NCI-H1417 treated with DMSO at 0.1 percent for 48 hours (cell line): ENCODE measurements at regions not wholly inside any gene's neighbourhood (a gene's known extent, or its start where the extent isn't known, plus 50 kb on each side); places are given as distances from the start of the nearest gene placed in this dataset.

Experiments used
- DNase-seq: peaks from one replicate; lab custom pipeline; 2025; lab: John Stamatoyannopoulos, UW

DNA sequence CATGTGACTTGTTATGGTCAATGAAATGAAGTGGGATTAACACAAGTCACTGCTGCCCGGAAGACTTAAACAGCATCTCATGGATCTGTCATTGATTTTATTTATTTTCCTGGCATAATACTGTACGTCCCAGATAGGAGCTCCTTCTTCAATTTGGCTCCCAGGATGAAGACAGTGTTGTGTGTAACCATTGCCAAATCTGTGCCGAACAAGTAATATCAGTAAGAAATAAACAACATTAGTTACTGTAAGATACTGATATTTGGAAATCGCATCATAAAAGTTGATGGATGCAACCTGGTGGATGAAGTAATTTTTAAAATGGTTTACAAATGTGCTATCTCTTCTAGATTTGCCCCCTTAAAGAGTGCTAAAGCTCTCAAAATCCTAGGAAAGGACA lies 419.0 kb upstream of the MMADHC start:
- DNase-seq = no peak

DNA sequence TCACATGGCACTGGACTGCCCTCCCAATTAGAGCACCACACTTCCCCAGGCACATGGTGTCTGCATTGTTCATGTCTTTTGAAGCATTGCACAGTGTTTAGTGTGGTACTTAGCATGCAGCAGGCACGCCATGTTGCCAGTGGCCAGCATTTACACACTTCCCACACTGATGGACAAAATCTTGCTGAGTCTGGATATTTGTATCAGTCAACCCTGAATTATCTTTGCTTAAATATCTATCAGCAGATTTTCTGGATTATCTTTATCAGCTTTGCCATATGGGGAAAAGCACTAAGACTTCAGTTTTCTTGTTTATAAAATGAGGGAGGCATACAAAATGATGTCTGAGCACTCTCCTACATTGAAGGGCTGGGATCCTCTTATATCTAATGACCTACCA lies 416.0 kb upstream of the MMADHC start:
- DNase-seq = no peak

DNA sequence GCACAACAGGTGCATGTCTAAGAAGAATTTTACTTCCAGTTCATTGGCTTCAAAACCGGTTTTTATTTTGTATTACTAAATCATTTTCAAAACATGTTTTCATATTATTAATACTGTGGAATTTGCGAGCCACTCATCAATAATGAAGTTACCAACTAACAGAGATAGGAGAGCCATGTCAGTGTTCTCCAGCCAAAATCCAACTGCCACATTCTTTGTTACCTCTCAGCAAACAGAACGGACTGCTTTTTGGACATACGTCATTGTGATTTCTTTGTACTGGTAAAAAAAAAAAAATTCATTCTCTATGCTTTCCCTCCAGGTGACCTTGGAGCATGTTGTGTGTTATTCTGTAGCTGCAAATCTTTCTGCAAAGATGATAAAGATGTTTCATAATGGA lies 414.2 kb upstream of the MMADHC start:
- no peak for DNase-seq

DNA sequence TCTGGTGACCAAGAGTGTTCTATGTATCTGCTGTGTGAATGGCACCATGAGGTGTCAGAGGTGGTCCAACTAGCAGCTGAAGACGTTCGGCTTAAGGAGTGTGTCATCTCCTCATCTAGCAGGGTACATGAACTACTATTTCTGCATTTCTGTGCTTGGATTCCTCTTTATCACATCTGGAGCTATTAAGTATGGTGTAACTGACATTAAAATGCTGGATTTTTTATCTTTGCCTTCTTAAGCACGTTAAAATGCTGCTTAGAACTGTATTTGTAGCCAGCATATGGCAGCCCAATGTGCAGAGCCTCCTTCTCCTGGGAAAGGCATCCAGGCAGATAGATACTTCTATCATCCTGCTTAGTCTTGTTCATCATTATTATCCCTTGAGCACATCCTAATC lies 409.3 kb upstream of the MMADHC start:
- DNase-seq = no peak

DNA sequence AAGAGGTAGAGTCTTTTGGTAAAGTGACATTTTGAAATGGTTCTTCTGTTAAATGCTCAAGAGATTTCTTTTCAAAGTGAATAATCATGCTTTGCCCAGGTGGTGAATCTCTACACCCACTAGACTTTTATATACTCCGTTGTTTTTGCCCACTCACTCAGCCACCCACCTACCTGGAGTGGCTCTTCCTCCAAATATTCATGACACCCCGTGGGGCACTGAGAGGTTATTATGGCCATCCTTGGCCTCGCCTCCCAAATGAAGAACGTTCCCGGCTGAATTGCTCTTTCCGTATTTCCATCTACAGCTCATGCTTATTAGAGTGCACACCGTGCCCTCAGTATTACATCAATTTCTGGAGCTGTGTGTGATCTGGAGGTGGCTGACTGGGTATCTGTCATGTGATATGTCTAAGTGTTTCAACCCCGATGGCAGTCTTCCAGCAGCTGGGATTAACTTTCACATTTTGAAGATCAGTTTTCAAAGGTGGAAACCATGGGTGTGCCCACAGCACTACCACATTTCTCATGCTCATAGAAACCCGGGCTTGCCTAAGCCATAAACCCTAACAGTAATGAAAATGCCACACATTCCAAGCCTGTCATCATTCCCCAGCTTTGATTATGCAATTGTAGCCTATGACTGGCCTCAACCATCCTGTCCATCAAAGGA lies 406.6 kb upstream of the MMADHC start:
- DNase-seq = no peak

DNA sequence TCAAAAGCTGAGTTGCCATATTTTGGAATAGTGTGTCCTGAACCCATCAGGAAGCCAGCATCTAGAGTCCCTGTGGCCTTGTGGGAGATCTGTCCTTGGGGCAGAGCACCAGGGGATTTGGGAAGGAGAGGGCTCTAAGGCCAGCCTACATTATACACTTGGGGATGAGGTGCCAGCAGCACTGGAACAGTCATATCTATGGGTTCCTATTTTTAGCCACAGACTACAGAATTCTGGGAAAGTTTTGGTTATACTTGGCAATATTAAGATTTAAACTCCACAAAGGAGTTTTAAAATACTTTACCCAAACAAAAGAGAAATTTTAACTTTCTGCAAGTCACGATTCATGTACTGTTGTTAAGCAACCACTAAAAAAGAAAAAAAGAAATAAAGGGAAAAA lies 405.7 kb upstream of the MMADHC start:
- no peak for DNase-seq

DNA sequence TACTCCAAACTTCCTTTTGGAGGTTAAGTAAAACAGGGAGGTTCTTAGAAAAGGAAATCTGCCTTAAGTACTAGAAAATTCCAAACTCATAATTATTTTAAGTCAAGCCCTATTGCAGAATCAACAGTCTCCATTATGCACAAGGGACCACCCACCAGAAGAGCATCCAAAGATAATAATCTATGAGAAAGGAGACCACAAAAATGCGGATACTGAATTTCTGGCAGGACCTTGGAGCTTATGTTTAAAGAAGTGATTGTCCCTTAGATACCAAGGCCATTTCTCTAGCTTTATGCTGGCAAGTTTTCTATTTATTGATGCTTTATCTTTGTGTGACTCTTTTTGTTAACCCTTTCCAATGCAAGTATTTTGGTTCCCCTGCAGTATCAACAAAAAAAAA lies 404.0 kb upstream of the MMADHC start:
- DNase-seq = no peak

DNA sequence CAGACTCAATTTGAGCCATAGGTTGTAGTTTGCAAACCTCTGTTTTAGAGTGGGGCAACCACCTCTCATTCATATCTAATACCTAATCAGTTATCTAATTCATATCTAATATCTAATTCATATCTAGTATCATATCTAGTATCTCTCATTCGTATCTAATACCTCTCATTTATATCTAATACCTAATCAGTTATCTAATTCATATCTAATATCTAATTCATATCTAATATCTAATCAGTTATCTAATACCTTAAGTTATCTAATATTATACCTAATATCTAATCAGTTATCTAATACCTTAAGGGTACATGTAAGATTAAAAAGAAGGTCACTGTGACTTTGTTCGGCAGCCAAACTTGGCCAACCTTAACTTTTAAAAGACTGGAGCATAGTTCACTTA lies 403.4 kb upstream of the MMADHC start:
- DNase-seq = no peak

DNA sequence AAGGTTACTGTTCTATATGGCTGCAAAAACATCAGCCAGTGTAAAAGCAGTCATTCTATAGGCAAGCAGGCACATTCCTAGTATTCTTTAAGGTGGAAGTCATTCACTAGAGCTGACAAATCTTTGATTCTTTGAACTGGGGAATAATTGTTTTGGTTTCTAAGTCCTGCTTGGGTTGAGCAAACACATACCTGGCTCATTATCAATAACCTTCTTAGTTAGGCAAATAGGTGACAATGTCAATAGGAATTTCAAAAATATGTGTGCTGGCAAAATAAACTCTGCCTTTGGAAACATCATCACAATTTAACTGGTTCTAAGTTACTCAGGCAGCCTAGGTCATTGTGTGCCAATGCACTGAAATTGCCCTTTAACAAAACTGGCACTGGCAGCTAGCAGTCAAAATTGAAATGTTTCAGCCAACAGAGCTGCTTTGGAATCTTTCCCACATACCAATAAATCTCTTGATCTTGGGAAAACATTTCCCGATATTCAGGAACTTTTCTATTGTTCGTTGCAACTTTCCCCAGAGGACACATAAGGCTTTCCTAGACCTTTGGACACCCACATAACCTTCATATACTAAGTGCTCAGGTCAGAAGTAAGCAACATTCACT lies 402.0 kb upstream of the MMADHC start:
- no peak for DNase-seq

DNA sequence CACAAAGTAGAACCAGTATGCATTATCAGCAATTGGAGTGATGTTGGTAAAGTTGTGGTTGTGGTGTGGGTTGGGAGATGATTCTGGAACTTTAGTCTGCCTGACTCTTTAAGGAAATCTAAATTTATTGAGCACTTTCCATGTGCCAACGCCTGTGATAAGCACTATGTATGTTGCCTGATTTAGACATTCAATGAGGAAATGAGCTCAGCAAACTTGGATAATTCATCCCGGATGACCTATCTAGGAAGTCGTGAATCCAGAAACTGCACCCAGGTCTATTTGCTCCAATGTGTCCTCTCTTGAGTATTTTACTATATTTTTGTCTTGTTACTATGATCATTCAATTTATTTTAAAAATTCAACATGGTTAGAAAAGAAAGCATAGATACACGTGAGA lies 400.8 kb upstream of the MMADHC start:
- no peak for DNase-seq

DNA sequence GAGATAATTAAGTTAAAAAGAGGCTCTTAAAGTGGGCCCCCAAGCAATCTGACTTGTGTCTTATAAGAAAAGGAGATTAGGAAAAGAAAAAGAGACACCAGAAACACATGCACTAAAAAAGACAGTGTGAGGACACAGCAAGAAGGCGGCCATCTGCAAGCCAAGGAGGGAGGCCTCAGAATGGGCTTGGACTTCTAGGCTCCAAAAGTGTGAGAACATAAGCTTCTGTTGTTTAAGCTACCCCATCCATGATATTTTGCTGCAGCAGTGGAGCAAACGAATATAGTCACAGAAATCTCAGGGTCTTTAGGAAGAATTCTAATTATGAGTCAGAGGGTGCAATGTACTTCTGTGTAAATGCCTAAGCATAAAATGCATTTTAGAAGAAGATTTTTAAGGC lies 399.3 kb upstream of the MMADHC start:
- no peak for DNase-seq

DNA sequence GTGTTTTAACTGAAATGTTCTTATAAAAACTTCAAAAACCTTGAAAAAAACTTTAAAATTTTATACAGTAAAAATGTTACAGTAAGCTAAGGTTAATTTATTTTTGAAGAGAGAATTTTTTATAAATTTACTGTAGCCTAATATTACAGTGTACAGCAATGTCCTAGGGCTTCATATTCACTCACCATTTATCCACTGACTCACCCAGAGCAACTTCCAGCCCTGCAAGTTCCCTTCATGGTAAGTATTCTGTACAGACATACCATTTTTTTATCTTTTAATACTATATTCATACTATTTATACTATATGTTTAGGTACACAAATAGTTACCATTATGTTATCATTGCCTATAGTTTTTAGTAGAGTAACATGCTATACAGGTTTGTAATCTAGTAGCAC lies 396.7 kb upstream of the MMADHC start:
- DNase-seq = no peak

DNA sequence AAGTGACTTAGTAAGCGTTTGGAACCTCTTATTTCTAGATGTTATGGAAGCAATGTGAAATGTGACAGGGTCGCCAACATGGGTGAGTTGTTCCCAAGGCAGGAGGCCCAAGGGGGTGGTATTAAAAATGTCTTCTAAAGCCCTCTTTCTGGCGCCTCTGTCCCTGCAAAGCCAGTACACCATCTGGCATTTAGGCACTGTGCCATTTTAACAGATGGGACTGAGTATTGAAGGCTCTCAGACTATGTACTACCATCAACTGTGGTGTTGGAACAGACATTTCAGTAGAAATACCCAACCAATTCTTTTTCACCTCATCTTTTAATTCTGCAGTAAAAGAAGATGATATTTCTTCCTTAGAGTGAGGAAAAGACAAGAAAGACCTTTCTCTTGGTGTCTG lies 384.5 kb upstream of the MMADHC start:
- DNase-seq = no peak

DNA sequence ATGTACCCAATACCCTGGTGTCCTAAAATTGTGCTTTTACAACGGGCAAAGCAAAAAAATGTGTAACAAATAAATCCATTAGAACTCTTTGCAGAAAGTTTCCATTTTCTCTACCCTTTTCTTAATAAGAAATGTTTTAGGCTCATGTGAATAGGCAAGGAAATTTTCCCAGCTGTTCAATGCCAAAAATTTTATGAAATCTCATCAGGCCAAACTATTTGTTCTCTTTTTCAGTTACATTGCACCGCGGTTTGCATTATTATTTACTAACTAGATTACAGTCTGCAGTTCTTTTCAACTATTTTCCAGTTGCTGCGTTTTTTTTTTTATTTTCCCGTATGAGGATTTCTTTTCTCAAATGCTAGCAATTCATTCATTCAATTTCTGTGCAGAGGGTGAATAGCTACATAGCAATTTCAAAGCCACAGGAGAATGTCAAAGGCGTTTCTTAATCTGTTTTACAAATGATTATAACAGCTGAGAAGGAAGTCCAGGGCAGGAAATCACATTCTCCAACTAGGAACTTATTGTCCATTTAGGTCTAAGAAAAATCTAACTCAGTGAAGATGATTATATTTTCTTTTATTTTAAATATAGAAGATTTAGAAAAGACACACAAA lies 367.5 kb upstream of the MMADHC start:
- no peak for DNase-seq

DNA sequence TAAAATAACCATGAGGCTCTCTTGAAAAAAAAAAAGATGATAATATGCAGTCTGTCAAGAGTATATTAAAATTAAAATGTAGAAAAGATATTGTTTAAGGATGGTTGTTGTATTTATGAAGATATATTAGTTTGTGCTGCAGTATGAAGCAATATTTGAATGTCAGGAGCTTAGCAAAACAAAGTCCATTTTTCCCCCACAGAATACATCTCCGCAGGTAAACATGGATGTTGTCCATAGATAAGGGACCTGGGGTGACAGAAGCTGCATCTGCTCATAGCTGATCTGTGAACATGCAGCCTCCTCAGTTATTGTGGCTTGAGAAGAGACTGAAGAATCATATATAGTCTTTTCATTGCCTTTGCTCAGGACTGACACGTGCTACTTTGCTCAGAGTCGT lies 366.1 kb upstream of the MMADHC start:
- no peak for DNase-seq

DNA sequence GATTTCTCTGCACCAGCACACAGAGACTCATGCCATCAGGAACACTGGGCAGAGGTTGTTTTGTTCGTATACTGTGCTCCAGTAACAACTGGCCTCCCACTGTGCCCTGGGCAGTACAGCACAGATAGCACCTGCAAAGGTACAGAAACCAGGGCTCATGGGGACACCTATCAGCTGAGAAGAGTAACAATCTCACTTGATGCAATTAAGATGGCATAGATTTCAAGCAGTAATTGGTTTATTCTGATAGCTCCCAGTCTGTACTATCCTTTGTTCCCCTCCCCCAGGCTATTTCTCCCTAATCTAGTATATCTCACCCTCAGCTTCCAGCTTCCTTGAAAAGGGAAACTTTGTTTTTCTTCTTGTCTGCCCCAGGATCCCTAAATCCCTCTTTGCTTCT lies 343.9 kb upstream of the MMADHC start:
- DNase-seq = no peak

DNA sequence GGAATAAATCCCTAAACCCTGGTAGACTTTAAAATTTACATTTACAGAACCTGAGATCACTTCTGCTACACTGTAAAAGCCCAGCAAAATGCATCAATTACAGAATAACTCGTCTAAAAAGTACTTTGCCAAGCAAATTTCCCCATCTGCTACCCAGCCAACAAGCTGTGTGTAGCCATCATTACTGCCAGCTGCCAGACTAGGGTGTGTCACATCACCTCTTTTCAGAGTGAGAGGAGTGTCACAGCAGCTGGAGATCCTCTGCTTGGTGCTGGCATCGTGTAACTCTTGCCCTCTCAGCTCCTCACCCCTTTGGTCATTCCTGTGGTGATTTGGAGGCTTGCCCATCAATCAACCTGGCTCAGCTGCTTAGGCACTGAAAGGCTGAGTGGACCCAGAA lies 340.4 kb upstream of the MMADHC start:
- DNase-seq = no peak

DNA sequence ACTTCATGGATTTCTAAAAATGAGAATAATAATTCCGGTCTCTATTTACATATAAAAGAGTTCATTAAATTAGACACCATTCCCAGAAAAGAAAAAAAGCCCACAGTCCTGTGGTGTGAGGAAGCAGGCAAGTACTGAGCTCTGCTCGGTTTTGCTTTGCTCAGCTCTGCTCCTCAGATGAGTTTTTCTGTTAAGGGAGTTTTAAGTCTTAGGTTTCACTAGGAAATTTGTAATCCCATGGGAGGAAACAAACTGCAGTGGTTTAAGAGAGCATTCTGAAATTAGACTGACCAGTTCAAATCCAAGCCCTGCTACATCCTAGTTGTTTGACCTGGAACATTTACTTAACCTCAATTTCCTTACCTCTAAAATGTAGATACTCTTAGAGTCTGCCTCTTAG lies 338.6 kb upstream of the MMADHC start:
- no peak for DNase-seq

DNA sequence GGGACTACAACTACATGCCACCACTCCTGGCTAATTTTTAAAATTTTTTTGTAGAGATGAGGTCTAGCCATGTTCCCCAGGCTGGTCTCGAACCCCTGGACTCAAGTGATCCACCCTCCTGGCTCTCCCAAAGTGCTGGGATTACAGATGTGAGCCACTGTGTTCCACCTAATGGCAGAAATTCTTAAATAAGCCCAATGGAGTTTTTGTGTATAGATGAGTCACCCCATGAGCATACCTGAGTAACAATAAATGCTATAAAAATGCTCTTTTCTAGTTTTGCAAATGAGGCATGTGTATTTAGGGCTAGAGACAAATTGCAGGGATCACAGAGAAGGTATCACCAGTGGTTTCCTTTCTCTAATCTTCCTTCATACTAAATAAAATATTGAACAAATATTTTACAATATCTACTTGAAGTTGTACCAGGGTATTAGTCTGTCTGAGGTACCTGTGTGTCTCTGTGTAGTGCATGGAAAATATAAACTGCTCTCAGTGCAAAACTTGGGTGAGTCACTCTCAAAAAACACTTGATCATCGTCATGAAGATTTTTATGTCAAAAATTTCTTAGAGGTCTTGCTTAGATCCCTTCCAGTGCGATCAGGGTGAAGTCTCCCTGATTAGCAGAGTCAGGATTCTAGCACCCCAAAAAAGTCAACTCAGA lies 337.1 kb upstream of the MMADHC start:
- no peak for DNase-seq

DNA sequence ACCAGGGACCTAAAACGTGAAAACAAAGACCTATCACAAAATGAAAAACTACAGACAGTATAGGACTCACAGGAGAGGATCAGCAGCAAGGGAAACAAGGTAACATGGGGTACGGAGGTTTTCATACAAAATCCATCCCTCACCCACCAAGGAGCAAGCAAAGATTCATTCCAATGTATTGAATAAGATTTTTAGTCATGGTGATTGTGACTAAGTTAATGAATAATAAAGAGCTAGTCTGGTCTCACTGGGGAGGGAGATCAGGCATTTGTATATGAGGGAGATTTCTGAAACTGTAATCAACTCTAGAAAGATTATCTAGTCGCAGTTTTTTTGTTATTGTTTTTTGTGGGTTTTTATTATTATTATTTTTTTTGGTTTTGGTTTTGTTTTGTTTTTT lies 336.5 kb upstream of the MMADHC start:
- no peak for DNase-seq

DNA sequence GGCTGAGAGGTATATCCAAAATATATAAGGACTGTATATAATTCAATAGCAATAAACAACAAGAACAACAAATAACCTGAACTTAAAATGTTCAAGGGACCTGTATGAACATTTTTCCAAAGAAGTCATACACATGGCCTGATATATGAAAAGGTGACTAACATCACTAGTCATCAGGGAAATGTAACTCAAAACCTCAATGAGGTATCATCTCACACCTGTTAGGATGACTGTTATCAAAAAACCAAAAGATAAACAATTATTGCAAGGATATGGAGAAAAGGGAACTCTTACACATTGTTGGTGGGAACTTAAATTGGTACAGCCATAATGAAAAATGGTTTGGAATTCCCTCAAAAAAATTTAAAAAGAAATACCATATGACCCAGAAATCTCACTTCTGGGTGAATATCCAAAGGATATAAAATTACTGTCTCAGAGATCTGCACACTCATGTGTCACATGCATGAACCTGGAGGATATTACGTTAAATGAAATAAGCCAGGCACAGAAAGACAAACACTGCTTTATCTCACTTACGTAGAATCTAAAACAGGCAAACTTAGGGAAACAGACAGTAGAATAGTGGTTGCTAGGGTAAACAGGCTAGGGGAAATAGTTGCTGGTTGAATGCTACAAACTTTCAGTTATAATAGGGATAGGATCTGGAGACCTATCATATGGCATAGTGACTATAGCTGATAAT lies 334.5 kb upstream of the MMADHC start:
- DNase-seq = no peak

DNA sequence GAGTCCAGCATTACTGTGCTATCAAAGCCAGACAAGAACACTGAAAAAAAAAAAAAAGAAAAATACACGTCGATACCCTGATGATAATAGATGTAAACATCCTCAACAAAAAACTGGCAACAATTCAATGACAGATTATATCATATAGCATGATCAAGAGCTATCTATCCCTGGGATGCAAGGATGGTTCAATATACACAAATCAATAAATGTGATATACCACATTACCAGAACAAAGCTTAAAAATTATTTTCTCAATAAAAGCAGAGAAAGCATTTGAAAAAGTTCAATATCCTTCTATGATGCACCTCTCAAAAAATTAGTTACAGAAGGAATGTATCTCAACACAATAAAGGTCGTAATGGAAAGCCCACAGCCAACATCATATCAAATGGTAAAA lies 332.8 kb upstream of the MMADHC start:
- DNase-seq = no peak

DNA sequence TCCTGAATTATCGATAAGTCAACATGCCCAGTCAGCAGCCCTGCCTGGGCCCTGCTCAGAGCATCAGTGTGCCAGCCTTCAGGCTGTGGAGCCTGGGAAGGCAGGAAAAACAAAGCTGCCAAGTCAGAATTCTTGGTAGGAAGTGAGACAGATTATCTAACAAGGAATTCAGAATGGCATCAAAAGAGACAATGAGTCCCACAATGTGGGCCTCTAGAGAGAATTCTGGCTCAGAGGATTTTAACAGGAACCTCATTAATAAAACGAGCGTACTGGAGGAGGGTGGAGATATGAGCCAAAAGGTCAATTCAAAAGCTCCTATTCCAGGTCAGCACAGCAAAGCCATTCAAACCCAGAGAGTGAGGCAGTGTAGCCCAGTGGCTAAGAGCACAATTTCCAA lies 327.6 kb upstream of the MMADHC start:
- DNase-seq = no peak
